SK-N-MC (cell line): ENCODE measurements at regions not wholly inside any gene's neighbourhood (a gene's known extent, or its start where the extent isn't known, plus 50 kb on each side); places are given as distances from the start of the nearest gene placed in this dataset.

Source experiments
- EZH2 ChIP-seq: fragments of 200-600 bp; sonication (generic); IDR thresholded peaks from one replicate; pipeline ENCODE4 v1.6.1; 2017; ENCODE audit warnings: antibody characterized with exemption
- POLR2AphosphoS5 ChIP-seq: IDR thresholded peaks from 2 replicates; pipeline ENCODE4 v1.6.1; 2012; ENCODE audit warnings: mild to moderate bottlenecking, low read depth, low read length, borderline replicate concordance

DNA sequence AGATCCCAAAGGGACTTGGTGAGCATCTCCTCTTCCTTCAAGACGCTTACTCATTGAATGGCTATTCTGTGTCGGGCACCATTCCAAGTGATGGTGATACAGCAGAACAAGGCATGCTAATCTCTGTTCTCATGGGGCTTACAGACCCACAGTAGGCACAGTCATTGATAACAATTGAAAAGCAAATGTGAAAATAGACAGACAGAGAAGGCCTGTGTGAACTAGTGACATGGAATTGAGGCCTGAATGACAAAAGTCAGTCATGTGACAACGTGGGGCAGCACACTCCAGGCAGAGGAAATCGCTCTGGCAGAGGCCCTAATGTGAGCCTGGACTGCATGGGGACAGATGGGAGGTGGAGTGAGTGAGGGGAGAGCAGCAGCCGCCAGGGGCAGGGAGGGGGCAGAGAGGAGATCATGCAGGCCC, 70.7 kb upstream of the CPLX2 start:
- TF ChIP-seq EZH2 (no peak), POLR2AphosphoS5 (no peak)
